Activated CD8-positive, alpha-beta memory T cell treated with anti-CD3 and anti-CD28 coated beads, Interleukin-2, amount 10 ng/mL, durations not matched to agents 7 days and 5 days (primary cell): ENCODE measurements at regions not wholly inside any gene's neighbourhood (a gene's known extent, or its start where the extent isn't known, plus 50 kb on each side); places are given as distances from the start of the nearest gene placed in this dataset.

ENCODE experiments used
- ATAC-seq: fragments of 150-1000 bp; cut with Tn5 transposase; one replicate; pipeline ENCODE4 v1.10.0; 2021; ENCODE audit warnings: moderate library complexity
- CTCF ChIA-PET: fragments of 350-600 bp; sonication (Branson Sonifier 250); formaldehyde crosslinking; loops from one replicate; lab custom pipeline; 2021; ENCODE audit warnings: antibody characterized with exemption; lab: Charles Lee
- DNase-seq: peaks from one replicate; pipeline ENCODE4 v3.0.0-alpha.2; 2020
- H3K27ac Mint-ChIP-seq: one replicate; pipeline ENCODE4 v1.8.0; 2021; ENCODE audit warnings: mild to moderate bottlenecking, mixed read lengths
- H3K27me3 Mint-ChIP-seq: one replicate; pipeline ENCODE4 v1.8.0; 2021; ENCODE audit warnings: mixed read lengths
- H3K36me3 Mint-ChIP-seq: one replicate; pipeline ENCODE4 v1.8.0; 2021; ENCODE audit warnings: mild to moderate bottlenecking, mixed read lengths
- H3K4me1 Mint-ChIP-seq: one replicate; pipeline ENCODE4 v1.8.0; 2021; ENCODE audit warnings: mixed read lengths
- H3K4me3 Mint-ChIP-seq: one replicate; pipeline ENCODE4 v1.8.0; 2021; ENCODE audit warnings: mild to moderate bottlenecking, moderate library complexity, mixed read lengths
- H3K9me3 Mint-ChIP-seq: one replicate; pipeline ENCODE4 v1.8.0; 2022; ENCODE audit warnings: low read depth, mixed read lengths

- Mint-ChIP-seq H3K4me1 (no peaks in the 10 kb centered on the region), H3K9me3 (peaks cover 13% of the 10 kb centered on the region), H3K27me3 (no peaks in the 10 kb centered on the region), H3K4me3 (no peak overlapping the region), H3K36me3 (no peaks in the 10 kb centered on the region), H3K27ac (no peak overlapping the region)
- CTCF ChIA-PET = no interaction called here
- no peak for ATAC-seq
- DNase-seq = no peak
These were observed 701.8 kb upstream of the CXADR start for GRCh38 chr21:16811011-16811410.

- H3K36me3 Mint-ChIP-seq = no peaks in the 10 kb centered on the region
- H3K4me3 Mint-ChIP-seq = no peak overlapping the region
- H3K27me3 Mint-ChIP-seq = no peaks in the 10 kb centered on the region
- H3K9me3 Mint-ChIP-seq = peaks cover 14% of the 10 kb centered on the region
- DNase-seq (no peak), ATAC-seq (no peak)
- H3K27ac Mint-ChIP-seq = no peak overlapping the region
- H3K4me1 Mint-ChIP-seq = no peaks in the 10 kb centered on the region
- CTCF ChIA-PET = no interaction called here
These were observed 700.9 kb upstream of the CXADR start for GRCh38 chr21:16811970-16812369.

- Mint-ChIP-seq H3K9me3 (peaks cover 19% of the 10 kb centered on the region), H3K27me3 (no peaks in the 10 kb centered on the region), H3K4me3 (no peak overlapping the region), H3K36me3 (no peaks in the 10 kb centered on the region), H3K27ac (no peak overlapping the region), H3K4me1 (no peaks in the 10 kb centered on the region)
- CTCF ChIA-PET = no interaction called here
- DNase-seq = no peak
- no peak for ATAC-seq
These were observed 697.6 kb upstream of the CXADR start for GRCh38 chr21:16815243-16815642.

GRCh38 chr21:16821588-16821987 lies 691.3 kb upstream of the CXADR start:
- Mint-ChIP-seq H3K4me1 (no peaks in the 10 kb centered on the region), H3K9me3 (peaks cover 15% of the 10 kb centered on the region), H3K4me3 (no peak overlapping the region), H3K27ac (no peak overlapping the region), H3K36me3 (no peaks in the 10 kb centered on the region), H3K27me3 (no peaks in the 10 kb centered on the region)
- DNase-seq (no peak), ATAC-seq (no peak)
- CTCF ChIA-PET = no interaction called here

- CTCF ChIA-PET = no interaction called here
- Mint-ChIP-seq H3K27ac (no peak overlapping the region), H3K9me3 (peaks cover 2% of the 10 kb centered on the region)
These were observed 683.3 kb upstream of the CXADR start for GRCh38 chr21:16829532-16829931.

GRCh38 chr21:16832791-16833190 lies 680.1 kb upstream of the CXADR start:
- Mint-ChIP-seq H3K27me3 (no peaks in the 10 kb centered on the region), H3K27ac (no peak overlapping the region)
- CTCF ChIA-PET = no interaction called here

More at GRCh38 chr21:16829532-16829931, 683.3 kb upstream of the CXADR start:
- ATAC-seq (no peak), DNase-seq (no peak)
- Mint-ChIP-seq H3K4me3 (no peak overlapping the region), H3K27me3 (no peaks in the 10 kb centered on the region), H3K4me1 (no peaks in the 10 kb centered on the region), H3K36me3 (no peaks in the 10 kb centered on the region)

GRCh38 chr21:16834791-16835190 lies 678.1 kb upstream of the CXADR start:
- no peaks in the 10 kb centered on the region for H3K36me3 Mint-ChIP-seq
- CTCF ChIA-PET = no interaction called here
- no peak overlapping the region for H3K4me3 Mint-ChIP-seq
- ATAC-seq (no peak), DNase-seq (no peak)
- no peaks in the 10 kb centered on the region for H3K27me3 Mint-ChIP-seq
- H3K9me3 Mint-ChIP-seq = no peaks in the 10 kb centered on the region
- H3K27ac Mint-ChIP-seq = no peak overlapping the region
- H3K4me1 Mint-ChIP-seq = no peaks in the 10 kb centered on the region

More at GRCh38 chr21:16832791-16833190, 680.1 kb upstream of the CXADR start:
- no peak for ATAC-seq
- Mint-ChIP-seq H3K4me3 (no peak overlapping the region), H3K4me1 (no peaks in the 10 kb centered on the region), H3K36me3 (no peaks in the 10 kb centered on the region), H3K9me3 (peaks cover 2% of the 10 kb centered on the region)
- DNase-seq = no peak

GRCh38 chr21:16837321-16837720 lies 675.5 kb upstream of the CXADR start:
- H3K9me3 Mint-ChIP-seq = no peaks in the 10 kb centered on the region
- ATAC-seq (no peak), DNase-seq (no peak)
- no peaks in the 10 kb centered on the region for H3K4me1 Mint-ChIP-seq
- H3K4me3 Mint-ChIP-seq = no peak overlapping the region
- H3K27me3 Mint-ChIP-seq = no peaks in the 10 kb centered on the region
- CTCF ChIA-PET = no interaction called here
- no peaks in the 10 kb centered on the region for H3K36me3 Mint-ChIP-seq
- H3K27ac Mint-ChIP-seq = no peak overlapping the region

- CTCF ChIA-PET = no interaction called here
- H3K27ac Mint-ChIP-seq = no peak overlapping the region
- no peak overlapping the region for H3K4me3 Mint-ChIP-seq
- no peaks in the 10 kb centered on the region for H3K27me3 Mint-ChIP-seq
- H3K9me3 Mint-ChIP-seq = no peaks in the 10 kb centered on the region
- no peaks in the 10 kb centered on the region for H3K4me1 Mint-ChIP-seq
- no peaks in the 10 kb centered on the region for H3K36me3 Mint-ChIP-seq
- ATAC-seq = no peak
- DNase-seq = no peak
These were observed 675.1 kb upstream of the CXADR start for GRCh38 chr21:16837721-16838120.

- no peak for DNase-seq
- H3K4me3 Mint-ChIP-seq = no peak overlapping the region
- no peaks in the 10 kb centered on the region for H3K9me3 Mint-ChIP-seq
- H3K36me3 Mint-ChIP-seq = no peaks in the 10 kb centered on the region
- no peak for ATAC-seq
- CTCF ChIA-PET = no interaction called here
- no peaks in the 10 kb centered on the region for H3K27me3 Mint-ChIP-seq
- H3K4me1 Mint-ChIP-seq = no peaks in the 10 kb centered on the region
- H3K27ac Mint-ChIP-seq = no peak overlapping the region
These were observed 674.5 kb upstream of the CXADR start for GRCh38 chr21:16838331-16838730.

GRCh38 chr21:16840538-16840937 lies 672.3 kb upstream of the CXADR start:
- Mint-ChIP-seq H3K27me3 (no peaks in the 10 kb centered on the region), H3K36me3 (no peaks in the 10 kb centered on the region), H3K9me3 (no peaks in the 10 kb centered on the region), H3K27ac (no peak overlapping the region), H3K4me3 (no peak overlapping the region), H3K4me1 (no peaks in the 10 kb centered on the region)
- ATAC-seq = no peak
- CTCF ChIA-PET = no interaction called here
- DNase-seq = no peak

GRCh38 chr21:16841975-16842695 lies 670.7 kb upstream of the CXADR start:
- H3K36me3 Mint-ChIP-seq = no peaks in the 10 kb centered on the region
- H3K9me3 Mint-ChIP-seq = no peaks in the 10 kb centered on the region
- H3K27me3 Mint-ChIP-seq = no peaks in the 10 kb centered on the region
- DNase-seq (no peak), ATAC-seq (no peak)
- no peak overlapping the region for H3K4me3 Mint-ChIP-seq
- CTCF ChIA-PET = no interaction called here
- H3K27ac Mint-ChIP-seq = no peak overlapping the region
- no peaks in the 10 kb centered on the region for H3K4me1 Mint-ChIP-seq

- H3K36me3 Mint-ChIP-seq = no peaks in the 10 kb centered on the region
- DNase-seq = no peak
- no peaks in the 10 kb centered on the region for H3K9me3 Mint-ChIP-seq
- H3K4me1 Mint-ChIP-seq = no peaks in the 10 kb centered on the region
- CTCF ChIA-PET = no interaction called here
- H3K27me3 Mint-ChIP-seq = no peaks in the 10 kb centered on the region
- no peak overlapping the region for H3K4me3 Mint-ChIP-seq
- ATAC-seq = no peak
- no peak overlapping the region for H3K27ac Mint-ChIP-seq
These were observed 670.2 kb upstream of the CXADR start for GRCh38 chr21:16842696-16843035.

- Mint-ChIP-seq H3K4me1 (no peaks in the 10 kb centered on the region), H3K9me3 (peaks cover 2% of the 10 kb centered on the region), H3K27ac (no peak overlapping the region), H3K36me3 (no peaks in the 10 kb centered on the region), H3K27me3 (no peaks in the 10 kb centered on the region), H3K4me3 (no peak overlapping the region)
- CTCF ChIA-PET = no interaction called here
- DNase-seq (no peak), ATAC-seq (no peak)
These were observed 665.6 kb upstream of the CXADR start for GRCh38 chr21:16847211-16847610.

GRCh38 chr21:16851054-16851453 lies 661.8 kb upstream of the CXADR start:
- no peak overlapping the region for H3K4me3 Mint-ChIP-seq
- no peaks in the 10 kb centered on the region for H3K4me1 Mint-ChIP-seq
- CTCF ChIA-PET = no interaction called here
- no peak for DNase-seq
- H3K9me3 Mint-ChIP-seq = peaks cover 7% of the 10 kb centered on the region
- H3K36me3 Mint-ChIP-seq = no peaks in the 10 kb centered on the region
- H3K27ac Mint-ChIP-seq = no peak overlapping the region
- H3K27me3 Mint-ChIP-seq = no peaks in the 10 kb centered on the region
- no peak for ATAC-seq
